ENCODE measurements at regions not wholly inside any gene's neighbourhood (a gene's known extent, or its start where the extent isn't known, plus 50 kb on each side); places are given as distances from the start of the nearest gene placed in this dataset.
"Not testable (repeated sequence)": the region's sequence is repeated elsewhere in the genome, so short reads cannot be mapped to it uniquely, and the experiment has no call there.

DNA sequence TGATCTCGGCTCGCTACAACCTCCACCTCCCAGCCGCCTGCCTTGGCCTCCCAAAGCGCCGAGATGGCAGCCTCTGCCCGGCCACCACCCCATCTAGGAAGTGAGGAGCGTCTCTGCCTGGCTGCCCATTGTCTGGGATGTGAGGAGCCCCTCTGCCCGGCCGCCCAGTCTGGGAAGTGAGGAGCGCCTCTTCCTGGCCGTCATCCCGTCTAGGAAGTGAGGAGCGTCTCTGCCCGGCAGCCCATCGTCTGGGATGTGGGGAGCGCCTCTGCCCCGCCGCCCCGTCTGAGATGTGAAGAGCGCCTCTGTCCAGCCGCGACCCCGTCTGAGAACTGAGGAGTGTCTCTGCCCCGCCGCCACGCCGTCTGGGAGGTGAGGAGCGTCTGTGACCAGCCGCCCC, 52.9 kb upstream of the WDR11 start:
- DNase-seq; in situ Hi-C loops (cut with MboI; ENCODE audit: low pct_unique_long_range_greater_than_20kb, low sequenced_read_pairs): not testable (repeated sequence)

DNA sequence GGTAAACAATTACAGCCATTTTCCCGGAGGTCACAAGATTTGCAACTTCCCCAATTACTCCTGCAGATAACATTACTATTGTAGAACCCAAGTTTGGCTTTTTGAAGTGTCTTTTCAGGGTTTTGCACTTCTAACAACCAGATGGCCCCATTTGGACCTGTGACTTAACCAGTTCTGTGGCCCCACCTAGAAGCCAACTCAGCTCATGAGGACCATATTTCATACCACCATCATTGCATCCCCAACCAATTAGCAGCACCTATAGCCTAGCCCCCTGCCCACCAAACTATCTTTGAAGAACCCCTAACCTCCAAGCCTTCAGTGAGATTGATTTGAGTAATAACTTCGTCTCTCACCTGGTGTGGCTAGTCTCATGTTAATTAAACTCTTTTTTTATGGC, 51.3 kb upstream of the WDR11 start:
- DNase-seq, result no peak
- in situ Hi-C loops (cut with MboI; ENCODE audit: low pct_unique_long_range_greater_than_20kb, low sequenced_read_pairs), result no loop called here

DNA sequence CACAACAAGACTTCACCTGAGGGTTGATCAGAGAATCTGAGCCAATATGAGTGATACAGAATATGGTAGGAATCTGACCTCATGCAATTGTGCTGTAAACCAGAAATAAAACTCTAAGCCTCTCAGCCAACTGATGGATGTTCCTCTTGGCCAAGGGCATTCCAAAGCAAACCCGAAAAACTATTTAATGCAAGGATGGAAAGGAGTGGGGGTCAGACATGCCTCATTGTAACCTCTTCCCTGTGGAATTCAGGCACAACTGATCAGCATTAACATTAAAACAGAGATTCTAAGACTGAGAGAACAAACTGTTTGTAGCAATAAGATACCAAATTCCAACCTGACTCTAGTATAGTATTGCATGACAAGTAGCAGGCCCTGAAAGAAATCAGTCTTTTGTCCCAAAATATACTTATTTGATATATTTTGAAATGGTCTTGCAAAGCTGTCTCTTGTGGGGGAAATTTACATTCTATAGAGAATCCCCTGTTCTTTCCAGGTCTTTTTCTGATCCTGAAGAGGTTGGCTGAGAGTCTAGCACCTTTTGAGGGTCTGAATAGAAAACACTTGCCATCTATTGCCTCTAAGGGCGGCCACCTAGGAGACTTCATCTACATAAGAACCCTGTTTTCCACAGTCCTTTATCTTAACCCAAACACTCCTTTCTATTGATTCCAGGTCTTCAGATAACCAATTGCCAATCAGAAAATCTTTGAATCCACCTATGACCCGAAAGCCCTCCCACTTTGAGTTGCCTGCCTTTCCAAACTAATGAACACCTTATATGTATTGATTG, 50.4 kb upstream of the WDR11 start:
- in situ Hi-C loops (cut with MboI; ENCODE audit: low pct_unique_long_range_greater_than_20kb, low sequenced_read_pairs), result no loop called here
- DNase-seq, result no peak

Data from KBM-7 (cell line).